Osteocyte (in vitro differentiated cells): ENCODE measurements at regions not wholly inside any gene's neighbourhood (a gene's known extent, or its start where the extent isn't known, plus 50 kb on each side); places are given as distances from the start of the nearest gene placed in this dataset.

ENCODE experiments used
- DNase-seq: peaks from one replicate; pipeline ENCODE4 v3.0.0; 2021; ENCODE audit warnings: mixed read lengths; ENCODE audit not compliant: unreplicated experiment; ENCODE audit errors: extremely low spot score
- H3K27ac Mint-ChIP-seq: one replicate; pipeline ENCODE4 v1.8.0; 2021; ENCODE audit warnings: mild to moderate bottlenecking, mixed read lengths; ENCODE audit not compliant: unreplicated experiment
- H3K27me3 Mint-ChIP-seq: one replicate; pipeline ENCODE4 v1.8.0; 2021; ENCODE audit warnings: mixed read lengths; ENCODE audit not compliant: unreplicated experiment
- H3K36me3 Mint-ChIP-seq: one replicate; pipeline ENCODE4 v1.8.0; 2021; ENCODE audit warnings: mixed read lengths; ENCODE audit not compliant: unreplicated experiment
- H3K4me1 Mint-ChIP-seq: one replicate; pipeline ENCODE4 v1.8.0; 2021; ENCODE audit warnings: mixed read lengths; ENCODE audit not compliant: unreplicated experiment
- H3K4me3 Mint-ChIP-seq: one replicate; pipeline ENCODE4 v1.8.0; 2021; ENCODE audit warnings: mild to moderate bottlenecking, moderate library complexity, mixed read lengths; ENCODE audit not compliant: unreplicated experiment
- H3K9me3 Mint-ChIP-seq: one replicate; pipeline ENCODE4 v1.8.0; 2021; ENCODE audit warnings: mixed read lengths; ENCODE audit not compliant: unreplicated experiment
- CTCF ChIP-seq: fragments of 200-600 bp; sonication (generic); IDR thresholded peaks from 2 replicates; pipeline ENCODE4 v1.5.0; 2021; ENCODE audit warnings: antibody characterized with exemption, mild to moderate bottlenecking, moderate library complexity

GRCh38 chr20:20897922-20898321, 185.5 kb upstream of the RALGAPA2 start:
- DNase-seq, result no peak
- H3K27ac Mint-ChIP-seq, result no peak overlapping the region
- H3K36me3 Mint-ChIP-seq, result no peaks in the 10 kb centered on the region
- H3K4me3 Mint-ChIP-seq, result no peak overlapping the region
- H3K27me3 Mint-ChIP-seq, result no peaks in the 10 kb centered on the region
- no peak for TF ChIP-seq CTCF
- peaks cover 23% of the 10 kb centered on the region for H3K9me3 Mint-ChIP-seq
- H3K4me1 Mint-ChIP-seq, result no peaks in the 10 kb centered on the region

- no peak for DNase-seq
- H3K9me3 Mint-ChIP-seq, result peaks cover 27% of the 10 kb centered on the region
- no peak overlapping the region for H3K4me3 Mint-ChIP-seq
- no peaks in the 10 kb centered on the region for H3K36me3 Mint-ChIP-seq
- TF ChIP-seq CTCF, result no peak
- no peaks in the 10 kb centered on the region for H3K4me1 Mint-ChIP-seq
- no peaks in the 10 kb centered on the region for H3K27me3 Mint-ChIP-seq
- H3K27ac Mint-ChIP-seq, result no peak overlapping the region
Measured at GRCh38 chr20:20897145-20897544, 184.7 kb upstream of the RALGAPA2 start.

- H3K4me1 Mint-ChIP-seq, result no peaks in the 10 kb centered on the region
- H3K27ac Mint-ChIP-seq, result no peak overlapping the region
- TF ChIP-seq CTCF, result no peak
- no peaks in the 10 kb centered on the region for H3K27me3 Mint-ChIP-seq
- no peak overlapping the region for H3K4me3 Mint-ChIP-seq
- no peaks in the 10 kb centered on the region for H3K36me3 Mint-ChIP-seq
- DNase-seq, result no peak
- peaks cover 30% of the 10 kb centered on the region for H3K9me3 Mint-ChIP-seq
Measured at GRCh38 chr20:20896606-20897005, 184.2 kb upstream of the RALGAPA2 start.

GRCh38 chr20:20895537-20895936, 183.1 kb upstream of the RALGAPA2 start:
- Mint-ChIP-seq H3K4me3 (no peak overlapping the region), H3K27ac (no peak overlapping the region), H3K27me3 (no peaks in the 10 kb centered on the region), H3K9me3 (peaks cover 25% of the 10 kb centered on the region), H3K36me3 (no peaks in the 10 kb centered on the region), H3K4me1 (no peaks in the 10 kb centered on the region)
- DNase-seq, result no peak
- TF ChIP-seq CTCF, result no peak

- H3K9me3 Mint-ChIP-seq, result peaks cover 23% of the 10 kb centered on the region
- TF ChIP-seq CTCF, result no peak
- no peak overlapping the region for H3K27ac Mint-ChIP-seq
- no peak overlapping the region for H3K4me3 Mint-ChIP-seq
- no peaks in the 10 kb centered on the region for H3K36me3 Mint-ChIP-seq
- no peak for DNase-seq
- H3K27me3 Mint-ChIP-seq, result no peaks in the 10 kb centered on the region
- H3K4me1 Mint-ChIP-seq, result no peaks in the 10 kb centered on the region
Measured at GRCh38 chr20:20894753-20895152, 182.3 kb upstream of the RALGAPA2 start.
